ENCODE measurements at regions not wholly inside any gene's neighbourhood (a gene's known extent, or its start where the extent isn't known, plus 50 kb on each side); places are given as distances from the start of the nearest gene placed in this dataset.

- TF ChIP-seq CTCF (IDR thresholded peaks at IDR 0.05) (no peak), POLR2AphosphoS5 (IDR thresholded peaks at IDR 0.05) (no peak), POLR2A (IDR thresholded peaks at IDR 0.05) (no peak)
Observed at GRCh38 chr17:22131740-22132139, 439.4 kb downstream of the KCNJ18 start.
